ENCODE measurements at regions not wholly inside any gene's neighbourhood (a gene's known extent, or its start where the extent isn't known, plus 50 kb on each side); places are given as distances from the start of the nearest gene placed in this dataset.
"Not testable (repeated sequence)": the region's sequence is repeated elsewhere in the genome, so short reads cannot be mapped to it uniquely, and the experiment has no call there.

DNA sequence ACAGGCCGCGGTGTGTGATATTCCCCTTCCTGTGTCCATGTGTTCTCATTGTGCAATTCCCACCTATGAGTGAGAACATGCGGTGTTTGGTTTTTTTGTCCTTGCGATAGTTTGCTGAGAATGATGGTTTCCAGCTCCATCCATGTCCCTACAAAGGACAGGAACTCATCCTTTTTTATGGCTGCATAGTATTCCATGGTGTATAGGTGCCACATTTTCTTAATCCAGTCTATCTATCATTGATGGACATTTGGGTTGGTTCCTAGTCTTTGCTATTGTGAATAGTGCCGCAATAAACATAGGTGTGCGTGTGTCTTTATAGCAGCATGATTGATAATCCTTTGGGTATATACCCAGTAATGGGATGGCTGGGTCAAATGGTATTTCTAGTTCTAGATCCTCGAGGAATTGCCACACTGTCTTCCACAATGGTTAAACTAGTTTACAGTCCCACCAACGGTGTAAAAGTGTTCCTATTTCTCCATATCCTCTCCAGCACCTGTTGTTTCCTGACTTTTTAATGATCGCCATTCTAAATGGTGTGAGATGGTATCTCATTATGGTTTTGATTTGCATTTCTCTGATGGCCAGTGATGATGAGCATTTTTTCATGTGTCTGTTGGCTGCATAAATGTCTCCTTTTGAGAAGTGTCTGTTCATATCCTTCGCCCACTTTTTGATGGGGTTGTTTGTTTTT, 125.1 kb downstream of the USP22 start:
- not testable (repeated sequence) for DNase-seq

DNA sequence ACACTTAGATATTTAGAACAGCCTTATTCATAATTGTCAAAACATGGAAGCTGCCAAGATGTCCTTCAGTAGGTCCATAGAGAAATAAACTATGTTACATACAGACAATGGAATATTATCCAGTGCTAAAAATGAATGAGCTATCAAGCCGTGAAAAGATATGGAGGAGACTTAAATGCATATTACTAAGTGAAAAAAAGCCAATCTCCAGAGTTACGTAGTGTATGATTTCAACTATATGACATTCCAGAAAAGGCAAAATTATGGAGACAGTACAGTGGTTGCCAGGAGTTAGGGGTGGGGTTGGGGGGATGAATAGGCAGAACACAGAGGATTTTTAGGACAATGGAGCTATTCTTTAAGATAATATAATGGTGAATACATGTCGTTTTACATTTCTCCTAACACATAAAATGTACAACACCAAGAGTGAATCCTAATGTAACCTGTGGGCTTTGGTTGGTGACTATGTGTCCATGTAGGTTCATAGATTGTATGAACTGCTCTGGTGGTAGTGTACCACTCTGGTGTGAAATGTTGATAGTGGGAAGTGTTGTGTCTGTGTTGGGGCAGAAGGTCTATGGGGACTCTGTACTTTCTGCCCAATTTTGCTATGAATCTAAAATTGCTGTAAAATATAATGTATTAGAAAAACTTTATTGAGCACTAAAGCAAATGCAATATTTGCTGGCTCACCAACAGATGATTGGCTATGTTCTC, 122.6 kb downstream of the USP22 start:
- no peak for DNase-seq

DNA sequence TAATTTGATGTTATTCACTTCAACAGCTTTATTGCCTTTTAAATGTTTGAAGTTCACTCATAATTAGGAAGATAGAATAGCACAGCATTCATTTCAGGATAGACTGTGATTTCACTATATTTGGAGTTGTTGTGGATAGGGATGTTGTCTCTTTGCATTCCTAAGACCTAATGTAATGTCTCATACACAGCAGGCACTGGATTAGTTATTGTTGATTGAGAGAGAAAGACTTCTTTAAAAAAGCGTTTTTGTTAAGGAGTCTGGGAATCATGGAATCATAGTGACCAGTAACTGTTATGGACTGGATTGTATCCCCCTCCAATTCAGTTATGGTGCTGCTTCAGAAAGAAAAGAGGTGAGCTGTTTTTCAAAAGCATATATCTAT, 122.0 kb downstream of the USP22 start:
- no peak for DNase-seq

DNA sequence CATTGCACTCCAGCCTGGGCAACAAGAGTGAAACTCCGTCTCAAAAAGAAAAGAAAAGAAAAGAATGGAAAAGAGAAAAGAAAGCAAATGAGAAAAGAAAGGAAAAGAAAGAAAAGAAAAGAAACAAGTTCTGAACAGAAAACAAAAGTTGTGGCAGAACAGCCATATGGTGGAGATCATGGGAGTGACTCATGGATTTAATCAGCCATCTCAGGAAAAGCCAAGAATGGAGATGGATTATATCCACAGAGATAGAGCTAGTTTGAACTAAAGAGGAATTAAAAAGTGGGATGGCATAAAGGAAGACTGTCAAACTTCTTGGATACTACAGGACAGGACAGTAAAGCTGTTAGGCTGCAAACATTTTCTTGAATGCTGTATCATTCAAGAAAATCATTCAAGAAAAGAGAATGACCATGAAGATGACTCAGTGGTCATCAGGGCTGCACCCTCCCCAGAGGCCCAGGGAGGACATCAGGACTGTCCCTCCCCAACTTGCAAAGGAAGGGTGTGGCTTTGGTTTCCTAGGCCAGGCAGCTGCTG, 120.6 kb downstream of the USP22 start:
- no peak for DNase-seq

DNA sequence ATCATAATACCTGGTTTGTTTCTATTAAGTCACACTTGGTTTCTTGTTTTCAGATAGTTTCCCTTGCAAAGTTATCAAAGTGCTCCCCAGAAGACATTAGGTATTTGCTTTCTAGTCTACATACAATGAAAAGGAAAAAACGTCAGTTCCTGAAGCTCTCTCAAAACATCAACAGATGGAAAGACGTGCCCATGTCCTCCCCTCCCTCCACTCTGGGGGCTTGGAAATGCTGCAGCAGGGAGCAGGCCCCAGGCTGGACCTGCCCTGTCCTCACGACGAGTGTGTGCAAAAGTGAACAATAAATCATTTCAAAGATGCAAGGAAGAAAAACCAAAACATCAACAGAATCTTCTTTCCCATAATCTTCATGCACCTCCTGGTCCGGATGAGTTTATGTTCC, 118.5 kb downstream of the USP22 start:
- no peak for DNase-seq

DNA sequence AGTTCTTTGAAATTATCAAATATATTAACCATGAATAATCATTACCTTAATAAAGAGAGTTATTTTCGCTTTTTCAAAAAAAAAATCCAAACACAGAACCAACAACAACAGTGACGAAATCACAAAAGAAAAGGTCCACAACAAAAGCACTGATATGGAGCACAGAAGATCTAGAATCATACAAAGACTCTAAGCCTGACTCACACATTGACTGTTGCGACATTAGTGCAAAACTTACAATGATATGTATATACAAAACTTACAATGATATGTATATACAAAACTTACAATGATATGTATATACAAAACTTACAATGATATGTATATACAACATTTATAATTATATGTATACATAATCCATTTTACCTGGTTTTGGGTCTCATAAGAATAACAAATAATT, 117.7 kb downstream of the USP22 start:
- DNase-seq: no peak

DNA sequence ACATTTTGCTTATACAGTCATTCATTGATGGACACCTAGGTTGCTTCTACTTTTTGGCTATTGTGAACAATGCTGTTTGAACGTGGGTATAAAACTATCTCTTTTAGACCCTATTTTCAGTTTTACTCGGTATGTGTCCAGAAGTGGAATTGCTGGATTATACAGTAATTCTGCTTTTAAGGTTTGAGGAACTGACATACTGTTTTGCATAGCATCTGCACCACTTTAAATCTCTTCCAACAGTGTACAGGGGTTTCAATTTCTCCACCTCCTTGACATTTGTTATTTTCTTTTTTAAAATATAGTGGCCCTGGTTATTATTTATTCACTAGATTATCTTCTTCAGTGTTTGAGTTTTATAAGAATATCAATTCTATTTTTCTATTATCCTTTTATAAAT, 116.9 kb downstream of the USP22 start:
- no peak for DNase-seq

DNA sequence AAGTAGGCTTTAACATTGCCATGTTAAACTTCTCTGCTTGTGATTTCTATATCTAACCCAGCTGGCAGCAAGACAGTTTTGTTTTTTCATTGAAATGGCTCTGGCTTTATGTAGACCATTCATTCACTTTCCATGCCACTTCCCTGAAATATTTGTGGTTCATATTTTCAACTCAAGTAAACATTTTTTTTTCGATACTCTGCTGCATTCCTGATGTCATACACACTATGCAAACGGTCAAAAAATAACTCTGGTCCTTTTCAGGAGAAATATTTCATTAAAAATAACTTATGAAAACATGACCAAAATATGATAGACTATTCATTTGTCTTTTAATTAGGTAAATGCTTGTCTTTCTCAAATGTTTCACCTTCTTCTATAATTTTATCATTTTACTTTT, 116.3 kb downstream of the USP22 start:
- no peak for DNase-seq

DNA sequence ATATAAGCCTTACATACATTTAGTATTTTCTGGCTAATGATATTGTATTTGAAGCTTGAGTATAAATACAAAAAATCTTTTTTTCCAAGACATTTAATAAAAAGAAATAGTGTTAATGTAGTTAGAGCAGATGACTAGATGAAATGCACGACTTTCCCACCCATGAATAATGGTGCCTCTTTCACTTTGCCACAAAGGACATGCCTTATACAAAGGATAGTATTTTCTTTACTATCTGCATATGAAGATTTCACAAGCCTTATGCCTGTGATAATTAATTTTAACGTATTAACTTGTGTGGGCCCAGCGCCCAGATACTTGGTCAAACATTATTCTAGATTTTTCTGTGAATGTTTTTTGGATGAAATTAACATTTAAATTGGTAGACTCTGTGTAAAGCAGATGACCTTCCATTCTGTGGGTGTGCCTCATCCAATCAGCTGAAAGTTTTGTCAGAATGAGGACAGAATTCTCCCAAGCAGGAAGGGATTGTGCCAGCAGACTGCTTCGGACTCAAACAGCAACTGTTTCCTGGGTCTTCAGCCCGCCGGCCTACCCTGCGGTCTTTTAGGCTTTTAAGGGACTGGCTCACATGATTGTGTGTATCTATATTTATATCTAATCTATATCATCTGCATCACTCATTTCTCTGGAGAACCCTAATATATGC, 115.4 kb downstream of the USP22 start:
- DNase-seq: no peak

DNA sequence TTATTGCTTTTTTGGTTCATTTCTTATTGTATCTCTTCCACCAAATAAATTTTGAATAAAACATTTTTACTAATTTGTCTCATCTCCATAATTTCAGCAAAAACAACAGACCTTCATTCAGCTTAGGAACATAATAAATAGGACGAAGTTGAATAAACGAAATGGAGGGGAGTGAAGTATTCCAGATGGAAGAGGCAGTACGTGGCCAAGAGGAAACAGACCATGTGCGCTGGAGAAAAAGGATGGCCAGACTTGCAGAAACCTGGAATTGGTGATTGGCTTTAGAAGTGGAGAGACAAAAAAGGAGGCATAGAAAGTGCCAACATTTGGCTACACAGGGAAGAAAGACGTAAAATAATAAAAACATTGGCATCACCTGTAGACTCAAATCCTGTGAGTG, 113.5 kb downstream of the USP22 start:
- no peak for DNase-seq

DNA sequence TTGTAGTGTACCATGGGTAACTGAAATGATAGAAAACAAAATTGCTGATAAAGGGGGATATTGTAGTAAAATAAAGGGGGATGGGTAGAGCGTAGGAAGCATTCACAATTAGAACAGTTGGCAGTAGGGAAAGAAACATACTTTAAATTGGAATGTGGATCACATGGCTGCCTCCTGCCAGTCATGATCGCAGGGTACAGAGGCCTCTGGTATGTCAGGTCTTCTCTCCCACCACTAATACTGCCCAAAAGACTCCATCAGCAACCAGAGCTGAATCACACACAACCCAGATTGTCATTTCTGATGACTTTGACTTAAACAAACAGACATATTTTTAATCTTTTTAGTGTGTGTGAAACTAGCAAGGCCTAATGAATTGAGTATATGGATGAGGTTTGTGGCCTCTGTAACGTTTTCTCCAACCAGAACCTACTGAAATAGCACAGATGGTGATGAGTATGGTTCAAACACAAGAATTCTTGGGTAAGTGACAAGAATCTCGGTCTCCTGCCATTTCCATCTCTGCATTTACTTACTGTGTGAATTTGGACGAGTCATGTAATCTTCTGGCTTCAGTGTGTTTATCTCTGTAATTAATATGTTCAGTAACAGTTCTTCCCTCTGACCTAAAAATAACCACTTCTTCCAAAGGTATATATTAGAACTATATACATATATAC, 112.6 kb downstream of the USP22 start:
- no peak for DNase-seq

DNA sequence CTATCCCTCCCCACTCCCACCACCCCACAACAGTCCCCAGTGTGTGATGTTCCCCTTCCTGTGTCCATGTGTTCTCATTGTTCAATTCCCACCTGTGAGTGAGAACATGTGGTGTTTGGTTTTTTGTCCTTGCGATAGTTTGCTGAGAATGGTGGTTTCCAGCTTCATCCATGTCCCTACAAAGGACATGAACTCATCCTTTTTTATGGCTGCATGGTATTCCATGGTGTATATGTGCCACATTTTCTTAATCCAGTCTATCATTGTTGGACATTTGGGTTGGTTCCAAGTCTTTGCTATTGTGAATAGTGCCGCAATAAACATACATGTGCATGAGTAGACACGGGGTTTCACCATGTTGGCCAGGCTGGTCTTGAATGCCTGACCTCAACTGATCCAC, 109.8 kb downstream of the USP22 start:
- DNase-seq: not testable (repeated sequence)

DNA sequence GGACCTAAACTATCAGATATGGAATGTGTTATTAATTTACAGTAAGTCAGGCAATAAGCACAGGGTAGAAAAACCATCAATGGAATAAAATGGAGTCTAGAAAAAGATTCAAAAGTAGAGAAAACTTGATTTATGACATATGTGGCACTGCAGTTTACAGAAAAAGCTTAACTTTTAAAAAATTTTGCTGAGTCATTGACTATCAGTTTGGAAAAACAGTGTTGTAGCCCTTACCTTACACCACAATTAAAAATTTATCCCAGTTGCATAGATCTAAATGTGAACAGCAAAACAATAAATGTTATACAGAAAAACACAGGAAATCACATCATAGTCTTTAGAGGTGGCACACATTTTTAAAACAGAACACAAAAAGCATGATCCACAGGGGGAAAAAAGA, 108.5 kb downstream of the USP22 start:
- DNase-seq: no peak

DNA sequence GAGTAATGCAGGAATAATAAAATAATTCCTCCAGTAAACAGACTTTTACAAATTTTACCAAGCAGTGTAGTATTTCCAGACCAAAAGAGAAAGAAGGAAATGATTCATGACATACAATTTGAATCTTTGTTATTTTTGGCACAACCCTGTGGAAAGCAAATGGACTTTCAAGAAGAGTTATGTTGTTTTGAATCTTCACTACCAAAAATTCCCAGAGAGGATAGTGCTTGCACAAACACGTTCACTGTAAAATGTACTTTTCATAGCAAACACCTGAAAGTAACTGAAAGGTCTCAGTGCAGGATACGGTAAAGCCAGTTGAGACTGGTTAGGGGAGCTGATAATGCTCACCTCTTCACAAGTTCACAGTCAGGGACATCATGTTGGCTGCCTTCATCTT, 107.1 kb downstream of the USP22 start:
- DNase-seq: no peak

DNA sequence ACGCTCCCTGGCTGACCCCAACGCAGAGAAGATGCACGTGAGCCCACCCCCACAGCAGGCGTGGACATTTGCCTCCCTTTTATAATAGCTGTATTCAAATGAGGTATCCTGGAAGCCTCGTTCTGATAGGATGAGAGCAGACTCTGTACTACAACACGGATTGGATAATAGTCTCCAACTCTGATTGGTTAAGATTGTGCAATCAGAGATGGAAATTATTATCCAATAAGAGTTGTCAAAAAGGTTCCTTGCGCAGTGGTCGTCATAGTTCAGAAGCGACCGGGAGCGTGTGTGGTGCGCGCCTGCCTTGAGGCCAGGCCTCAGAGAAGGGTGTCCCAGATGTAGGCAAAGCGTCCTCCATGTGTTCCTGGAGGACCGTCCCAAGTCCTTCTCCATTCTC, 104.6 kb downstream of the USP22 start:
- DNase-seq: no peak

DNA sequence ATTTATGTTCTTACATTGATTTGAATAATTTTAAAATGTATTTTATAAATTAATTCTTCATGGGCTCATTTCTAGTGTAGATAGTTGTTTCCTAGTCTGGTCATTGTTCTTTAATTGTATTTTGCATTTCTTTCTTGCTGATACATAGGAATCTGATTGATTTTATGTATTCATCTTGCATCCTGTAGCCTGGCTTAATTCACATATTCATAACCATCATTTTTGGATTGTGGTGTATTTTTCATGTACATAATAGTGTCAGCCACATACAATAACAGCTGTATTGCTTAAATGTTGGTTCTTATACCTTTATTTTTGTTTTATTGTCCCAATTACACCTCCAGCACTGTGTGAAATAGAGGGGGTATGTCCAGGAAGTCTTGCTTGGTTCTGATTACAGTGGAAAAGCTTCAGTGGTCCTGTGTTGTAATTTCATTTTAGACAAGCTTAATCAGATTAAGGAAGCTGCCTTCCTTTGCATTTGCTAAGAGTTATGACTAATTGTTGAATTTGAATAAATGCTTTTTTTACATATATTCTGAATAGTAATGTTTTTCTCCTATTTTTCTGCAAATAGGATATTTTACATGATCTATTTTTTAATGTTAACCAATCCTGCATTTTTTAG, 103.7 kb downstream of the USP22 start:
- DNase-seq: no peak

DNA sequence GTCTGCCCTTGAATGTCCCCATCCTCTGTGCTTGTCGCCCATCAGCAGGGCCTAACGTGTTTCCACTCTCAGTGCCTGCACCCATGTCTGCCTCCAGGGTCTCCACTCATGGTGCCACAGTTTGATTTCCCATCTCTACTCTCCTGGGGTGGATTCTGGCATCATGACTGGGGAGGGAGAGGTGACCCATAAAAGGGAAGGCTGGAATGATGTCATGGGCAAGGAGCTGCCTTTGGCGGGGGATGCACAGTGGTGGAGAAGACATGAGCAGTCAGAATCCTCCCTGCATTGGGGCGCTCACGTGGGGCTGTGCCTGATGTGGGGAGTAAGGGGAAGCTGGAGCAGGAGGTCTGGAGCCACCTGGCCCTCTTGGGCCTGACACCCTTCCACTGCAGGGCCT, 100.9 kb downstream of the USP22 start:
- no peak for DNase-seq

DNA sequence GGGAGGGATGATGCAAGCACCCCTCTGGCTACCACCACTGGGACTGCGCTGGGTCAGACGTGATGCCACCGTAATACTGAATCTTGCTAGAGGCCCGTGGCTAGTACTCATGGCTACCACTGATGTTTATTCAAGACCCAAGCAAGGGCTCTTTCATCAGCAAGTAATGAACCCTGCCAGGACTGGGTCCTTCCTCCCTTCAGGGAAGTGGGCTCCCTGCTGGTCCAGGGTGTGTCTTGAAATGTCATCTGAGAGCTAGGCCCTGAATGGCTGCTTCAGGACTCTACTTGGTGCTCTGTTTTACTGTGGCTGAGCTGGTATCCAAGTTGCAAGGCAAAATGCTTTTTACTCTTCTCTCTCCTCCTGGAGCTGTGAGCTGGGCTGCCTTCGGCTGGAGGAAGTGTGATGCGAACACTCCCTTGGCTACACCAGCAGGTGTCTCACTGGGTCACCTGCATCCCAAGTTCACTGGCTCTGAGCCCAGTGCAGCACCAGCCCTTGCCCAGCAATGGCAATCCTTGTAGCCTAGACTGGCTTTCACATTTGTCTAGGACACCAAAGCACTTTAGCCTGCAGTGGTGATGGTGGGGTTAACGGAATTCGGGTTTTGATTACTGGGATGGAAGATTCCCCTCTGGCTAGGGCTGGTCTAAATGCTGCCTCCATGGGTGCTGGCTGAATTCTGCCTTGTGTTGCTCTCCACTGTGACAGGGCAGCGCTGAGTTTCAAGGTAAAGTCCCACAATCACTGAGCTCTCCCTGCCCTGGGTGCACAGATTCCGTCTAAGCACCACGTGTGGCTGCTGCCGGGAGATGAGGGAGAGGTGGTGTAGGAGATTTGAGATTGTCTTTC, 98.6 kb downstream of the USP22 start:
- no peak for DNase-seq

DNA sequence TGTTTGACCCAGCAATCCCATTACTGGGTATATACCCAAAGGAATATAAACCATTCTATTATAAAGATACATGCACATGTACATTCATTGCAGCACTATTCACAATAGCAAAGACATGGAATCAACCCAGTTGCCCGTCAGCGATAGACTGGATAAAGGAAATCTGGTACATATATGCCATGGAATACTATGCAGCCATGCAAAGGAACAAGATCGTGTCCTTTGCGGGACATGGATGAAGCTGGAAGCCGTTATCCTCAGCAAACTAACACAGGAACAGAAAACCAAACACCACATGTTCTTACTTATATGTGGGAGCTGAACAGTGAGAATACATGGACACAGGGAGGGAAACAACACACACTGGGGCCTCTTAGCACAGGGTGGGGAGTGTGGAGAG, 95.1 kb downstream of the USP22 start:
- not testable (repeated sequence) for DNase-seq

DNA sequence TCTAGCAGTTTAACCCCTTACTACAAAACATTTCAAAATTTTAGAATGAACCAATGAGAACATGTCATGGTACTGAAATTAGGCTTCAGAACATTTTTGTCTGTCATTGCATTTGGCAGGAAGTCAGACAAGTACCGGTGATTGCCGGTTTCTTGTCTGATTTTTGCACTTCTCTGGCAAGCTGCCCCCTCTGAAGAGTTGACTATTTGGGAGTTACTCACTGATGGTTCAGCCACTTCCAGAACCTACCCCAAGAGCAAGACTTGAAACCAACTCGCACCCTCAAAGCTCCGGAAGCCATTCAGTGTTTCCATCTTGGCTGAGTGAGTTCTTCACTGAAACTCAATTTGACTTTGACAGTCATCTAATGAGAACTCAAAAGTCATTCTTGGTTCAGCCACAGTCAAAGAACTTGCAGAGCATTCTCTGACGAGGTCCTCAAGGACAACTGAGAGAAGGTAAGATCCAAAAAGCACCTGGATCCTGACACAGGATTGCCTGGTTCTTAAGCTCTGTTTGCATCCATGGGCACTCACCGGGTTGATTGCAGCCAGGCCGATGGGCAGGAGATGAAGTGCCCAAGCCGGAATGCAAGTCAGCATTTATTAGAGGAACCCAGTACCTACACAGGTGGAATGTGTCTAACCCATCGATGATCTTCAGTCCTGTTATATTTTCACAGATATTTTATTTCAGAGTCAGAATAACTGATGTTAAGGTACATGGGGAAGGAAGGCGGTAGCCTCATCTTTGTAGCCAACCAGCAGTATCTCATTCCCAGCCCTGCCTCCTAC, 93.6 kb downstream of the USP22 start:
- no peak for DNase-seq

All from activated naive CD4-positive, alpha-beta T cell (primary cell).